Glomerular visceral epithelial cell (primary cell): ENCODE measurements at regions not wholly inside any gene's neighbourhood (a gene's known extent, or its start where the extent isn't known, plus 50 kb on each side); places are given as distances from the start of the nearest gene placed in this dataset.
A peak's percentile ranks its signal among the peaks of the same experiment; 100 is the strongest.

Experiments used
- DNase-seq: peaks from one replicate; pipeline ENCODE4 v3.0.0-alpha.2; 2016; ENCODE audit errors: extremely low spot score

DNA sequence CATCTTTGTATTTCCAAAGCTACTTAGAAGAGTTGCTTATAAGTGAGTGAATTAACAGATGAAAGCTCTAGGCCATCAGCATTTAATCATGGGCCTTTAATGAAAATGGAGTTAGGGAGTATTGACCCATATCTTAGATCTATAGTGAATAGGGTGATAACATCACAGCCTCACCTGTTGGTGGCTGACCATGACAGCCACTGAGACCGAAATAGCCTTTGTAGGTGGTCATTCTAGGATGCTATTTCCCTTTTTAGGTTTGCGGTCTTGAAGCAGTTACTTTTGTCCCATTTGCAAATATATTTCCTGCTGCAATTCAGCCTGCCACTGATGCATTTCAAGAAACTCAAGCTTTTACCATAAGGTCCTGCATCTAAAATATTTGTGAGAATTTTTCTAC is 410.1 kb upstream of the LYPLAL1 start:
- no peak for DNase-seq

DNA sequence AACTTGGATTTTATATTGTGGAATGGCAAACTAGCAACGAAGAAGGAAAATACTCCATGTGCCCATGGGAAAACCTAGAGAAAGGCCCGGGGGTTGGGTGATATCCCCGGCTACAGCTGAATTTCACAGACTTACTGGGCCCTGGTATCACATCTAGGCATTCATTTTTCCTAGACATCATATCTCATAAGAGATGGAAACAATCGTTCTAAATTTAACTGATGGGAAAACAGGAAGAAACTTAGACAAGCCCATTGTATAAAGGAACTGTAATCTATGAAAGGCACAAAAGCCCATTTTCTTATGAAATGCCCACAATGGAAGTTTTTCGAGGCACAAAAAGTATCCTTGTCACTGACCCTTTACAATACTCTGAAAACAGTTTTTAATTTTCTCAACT is 407.9 kb upstream of the LYPLAL1 start:
- DNase-seq, result no peak

DNA sequence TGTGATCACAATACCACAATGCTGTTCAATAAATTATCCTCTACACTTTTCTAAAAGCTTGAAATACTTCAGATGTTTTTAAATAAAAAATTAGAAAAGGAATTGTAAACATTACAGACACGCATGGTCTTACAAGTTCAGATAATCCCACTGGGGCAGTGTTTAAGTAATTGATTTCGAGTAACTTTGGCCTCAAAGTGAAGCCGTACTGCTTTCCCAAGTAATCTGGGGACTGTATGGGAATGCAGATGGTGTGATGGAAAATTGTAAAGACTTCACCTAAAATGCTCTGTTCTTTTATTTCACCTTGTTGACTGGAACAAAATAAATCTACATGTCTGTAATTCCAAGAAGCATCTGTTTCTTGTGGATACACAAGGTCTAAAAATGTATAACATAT is 401.7 kb upstream of the LYPLAL1 start:
- no peak for DNase-seq

DNA sequence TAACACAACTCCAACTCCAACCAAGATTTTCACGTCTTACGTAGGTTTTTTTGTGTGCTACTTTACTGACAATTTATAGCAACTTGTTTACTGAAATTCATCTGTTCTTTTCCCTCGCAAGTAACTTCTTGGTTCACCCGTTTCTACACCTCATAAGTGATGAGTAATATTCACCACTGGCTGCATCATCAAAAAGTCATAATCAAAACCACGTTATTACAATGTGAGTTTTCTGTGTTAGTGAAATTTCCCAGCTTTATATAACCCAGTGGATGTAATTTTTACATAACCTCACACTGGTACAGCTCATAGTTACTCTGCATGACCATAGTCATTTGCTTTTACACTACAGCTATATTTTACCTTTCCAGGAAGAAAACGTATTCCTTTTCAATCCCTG is 401.1 kb upstream of the LYPLAL1 start:
- DNase-seq, result peak; percentile 33

DNA sequence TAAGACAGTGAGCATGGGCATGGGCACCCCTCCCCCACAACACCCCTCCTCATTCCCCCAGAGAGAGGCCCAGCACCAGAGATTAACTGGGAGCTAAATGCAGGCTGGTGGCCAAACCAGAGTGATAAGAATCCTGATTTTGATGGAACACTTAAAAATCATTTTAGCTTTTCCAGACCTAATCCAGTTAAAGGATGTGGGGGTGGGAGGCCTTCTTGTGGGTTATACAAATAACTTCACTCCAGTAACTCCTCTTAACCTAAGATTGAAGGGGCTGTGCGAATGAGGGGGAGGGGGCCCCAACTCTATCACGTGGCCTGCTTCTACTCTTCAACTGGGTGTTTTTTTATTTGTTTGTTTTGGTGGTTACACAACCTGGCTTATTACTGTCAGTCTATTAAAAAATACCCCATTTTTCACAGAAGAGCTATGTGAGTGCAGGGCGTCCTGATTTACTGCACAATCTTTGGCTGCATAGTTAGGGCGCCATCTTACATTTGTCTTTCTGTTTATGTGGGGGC is 398.1 kb upstream of the LYPLAL1 start:
- DNase-seq, result no peak

DNA sequence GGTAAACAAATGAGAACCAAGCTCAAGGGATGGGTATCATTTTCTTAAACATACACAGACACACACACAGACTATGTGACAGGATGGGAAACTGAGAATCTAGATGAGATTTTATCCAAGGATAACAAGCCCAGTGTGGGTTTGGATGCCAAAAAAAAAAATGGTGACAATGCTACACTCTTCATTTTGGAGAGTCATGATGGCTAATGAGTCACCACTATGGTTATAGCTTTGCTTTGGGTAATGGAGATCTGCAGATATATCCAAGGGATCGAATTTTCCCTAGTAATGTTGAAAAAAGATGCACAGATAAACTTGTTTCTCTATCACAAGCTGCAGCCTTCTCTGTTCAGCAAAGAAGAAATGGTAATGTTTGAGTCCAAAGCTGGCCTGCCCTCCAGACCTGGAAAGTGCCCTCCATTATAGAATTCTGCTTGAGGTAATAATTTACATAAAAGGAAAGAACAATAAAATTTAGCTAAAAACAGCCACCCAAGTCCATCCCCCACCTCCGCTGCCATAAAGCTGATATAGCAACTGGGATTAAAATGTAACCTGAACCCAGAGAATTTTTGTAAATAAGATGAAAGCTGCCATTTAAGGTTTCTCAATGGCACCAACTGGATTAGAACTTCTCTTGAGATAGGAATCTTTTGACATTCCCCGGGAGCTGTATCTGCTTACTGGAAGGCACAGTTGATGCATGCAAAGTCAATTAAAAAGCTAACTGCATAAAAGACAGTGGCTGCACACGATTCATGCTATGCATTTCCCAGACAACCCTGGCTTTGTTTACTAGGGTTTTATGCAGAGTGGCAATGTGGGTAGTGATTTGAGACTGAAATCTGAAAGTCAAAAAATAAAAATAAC is 395.2 kb upstream of the LYPLAL1 start:
- DNase-seq, result no peak

DNA sequence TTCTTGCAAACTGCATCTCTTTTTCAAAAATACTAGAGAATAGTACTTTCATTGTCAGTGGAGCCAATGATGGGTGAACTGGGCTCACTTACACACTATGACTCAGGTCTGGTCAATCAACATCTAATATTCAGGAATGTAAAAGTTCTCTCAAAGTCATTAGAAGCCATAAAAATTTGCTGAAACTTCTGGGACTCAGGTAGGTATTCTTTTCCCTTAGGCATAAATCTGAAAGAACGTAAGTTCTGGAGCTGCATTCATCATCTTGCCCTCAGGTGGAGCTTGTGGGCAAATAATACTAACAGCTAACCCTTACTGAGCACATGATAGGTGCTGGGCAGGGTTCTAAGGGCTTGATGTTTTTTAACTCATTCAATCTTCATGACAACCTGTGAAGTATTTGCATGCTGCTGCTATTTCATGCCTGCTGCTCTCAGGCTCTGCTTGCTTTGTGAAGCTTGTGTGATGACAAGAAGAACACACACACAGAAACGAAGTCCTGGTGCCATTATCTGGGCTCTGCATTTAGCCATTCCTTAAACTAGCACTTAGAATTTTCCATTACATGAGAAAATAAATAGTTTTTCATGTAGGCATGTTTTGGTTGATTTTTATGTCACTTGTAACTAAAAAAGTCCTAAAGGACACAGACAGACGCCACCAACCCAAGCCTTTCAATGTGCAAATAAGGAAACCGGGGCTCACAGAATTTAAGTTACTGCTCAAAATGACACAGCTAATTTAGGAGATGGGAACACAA is 394.2 kb upstream of the LYPLAL1 start:
- peak; percentile 35 for DNase-seq

DNA sequence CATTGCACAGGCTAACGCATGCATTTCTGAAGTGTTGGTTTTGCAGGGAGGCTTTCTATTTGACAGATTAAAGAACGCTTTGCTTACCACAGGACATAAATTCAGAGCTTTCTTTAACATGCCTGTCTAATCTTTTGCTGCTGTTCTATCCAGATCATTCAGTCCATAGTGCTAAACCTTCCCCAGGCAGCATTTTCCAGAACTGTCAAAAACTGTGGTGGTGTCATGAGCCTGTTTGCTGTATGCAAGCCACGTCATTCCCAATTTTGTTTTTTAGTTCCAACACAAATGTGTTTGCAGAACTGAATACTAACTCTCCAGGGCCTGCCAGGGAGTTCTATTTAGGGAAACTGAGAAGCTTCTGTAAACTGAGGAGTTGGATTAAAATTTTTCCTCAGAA is 390.5 kb upstream of the LYPLAL1 start:
- DNase-seq, result no peak

DNA sequence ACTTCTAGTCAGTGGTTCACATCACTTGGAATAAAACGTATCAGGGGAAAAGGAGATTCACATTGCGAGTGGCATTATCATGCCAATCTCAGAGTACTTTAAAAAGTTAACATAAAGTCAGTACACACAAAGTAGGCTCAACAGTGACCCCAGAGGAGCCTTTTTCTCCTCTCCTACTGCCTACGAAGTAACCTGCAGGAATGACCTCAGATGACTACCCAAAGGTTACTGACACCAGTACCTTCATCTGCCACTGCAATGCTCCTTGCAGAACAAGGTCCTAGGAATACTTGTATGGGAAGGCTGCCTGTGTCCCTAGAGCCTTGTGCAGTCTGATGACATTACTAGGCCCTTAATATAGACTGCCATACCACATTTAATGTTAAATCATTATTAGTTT is 389.8 kb upstream of the LYPLAL1 start:
- no peak for DNase-seq

DNA sequence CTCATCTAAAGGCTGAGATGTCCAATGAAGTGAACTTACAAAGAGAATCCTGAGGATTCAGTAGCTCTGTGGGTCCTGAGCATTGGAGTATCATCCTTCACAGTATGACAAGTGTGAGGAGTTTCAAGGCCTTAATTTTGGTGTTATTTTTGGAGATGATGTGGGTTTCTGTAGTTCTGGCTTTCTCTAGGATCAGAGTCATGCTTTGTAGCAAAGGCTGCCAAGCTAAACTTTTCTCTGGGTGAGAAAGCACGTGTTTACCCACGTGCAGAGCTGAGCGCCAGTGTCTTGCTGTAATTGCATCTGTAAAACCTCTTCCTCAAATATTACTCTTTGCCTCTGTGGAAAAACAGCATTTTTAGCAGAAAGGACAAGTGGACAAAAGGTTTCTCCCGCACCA is 387.8 kb upstream of the LYPLAL1 start:
- no peak for DNase-seq

DNA sequence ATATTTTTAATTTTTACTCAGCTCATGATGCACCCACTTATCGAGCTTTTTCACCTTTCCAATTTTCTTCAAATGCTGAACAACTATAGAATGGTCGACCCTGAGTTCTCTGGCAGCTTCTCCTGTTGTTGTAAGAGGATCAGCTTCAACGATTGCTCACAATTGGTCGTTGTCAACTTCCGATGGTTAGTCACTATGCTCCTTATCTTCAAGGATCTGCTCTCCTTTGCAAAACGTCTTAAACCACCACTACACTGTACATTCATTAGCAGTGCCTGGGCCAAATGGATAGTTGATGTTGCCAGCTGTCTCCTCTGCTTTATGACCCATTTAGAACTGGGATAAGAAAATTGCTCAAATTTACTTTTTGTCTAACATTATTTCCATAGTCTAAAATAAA is 385.9 kb upstream of the LYPLAL1 start:
- no peak for DNase-seq

DNA sequence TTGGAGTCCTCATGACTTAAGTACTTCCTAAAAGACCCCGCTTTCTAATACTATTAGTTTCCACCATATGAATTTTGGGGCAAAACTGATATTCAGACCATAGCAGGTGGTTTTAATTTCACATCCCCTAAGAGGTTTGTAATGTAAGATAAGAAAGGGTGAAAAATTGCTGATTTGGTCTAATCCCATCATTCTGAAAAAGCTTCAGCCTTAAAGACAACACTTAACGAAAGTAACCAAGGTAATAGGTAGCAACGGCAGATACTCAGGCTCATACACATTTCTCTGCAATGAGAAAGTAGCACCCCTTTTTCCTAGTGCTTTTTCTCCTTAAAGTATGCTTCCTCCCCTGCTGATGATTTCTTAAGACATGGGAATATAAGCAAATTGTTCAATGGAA is 376.9 kb upstream of the LYPLAL1 start:
- no peak for DNase-seq

DNA sequence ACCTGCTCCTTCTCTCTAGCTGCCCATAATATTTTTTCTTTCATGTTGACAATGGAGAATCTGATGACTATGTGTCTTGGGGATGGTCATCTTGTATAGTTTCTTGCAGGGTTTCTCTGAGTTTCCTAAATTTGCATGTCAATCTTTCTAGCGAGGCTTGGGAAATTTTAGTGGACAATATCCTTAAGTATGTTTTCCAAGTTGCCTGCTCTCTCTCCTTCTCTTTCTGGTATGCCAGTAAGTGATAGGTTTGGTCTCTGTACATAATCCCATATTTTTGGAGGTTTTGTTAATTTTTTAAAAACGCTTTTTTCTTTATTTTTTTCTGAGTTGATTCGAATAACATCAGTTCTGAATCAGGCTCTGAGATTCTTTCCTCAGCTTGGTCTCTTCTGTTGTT is 370.9 kb upstream of the LYPLAL1 start:
- DNase-seq, result no peak

DNA sequence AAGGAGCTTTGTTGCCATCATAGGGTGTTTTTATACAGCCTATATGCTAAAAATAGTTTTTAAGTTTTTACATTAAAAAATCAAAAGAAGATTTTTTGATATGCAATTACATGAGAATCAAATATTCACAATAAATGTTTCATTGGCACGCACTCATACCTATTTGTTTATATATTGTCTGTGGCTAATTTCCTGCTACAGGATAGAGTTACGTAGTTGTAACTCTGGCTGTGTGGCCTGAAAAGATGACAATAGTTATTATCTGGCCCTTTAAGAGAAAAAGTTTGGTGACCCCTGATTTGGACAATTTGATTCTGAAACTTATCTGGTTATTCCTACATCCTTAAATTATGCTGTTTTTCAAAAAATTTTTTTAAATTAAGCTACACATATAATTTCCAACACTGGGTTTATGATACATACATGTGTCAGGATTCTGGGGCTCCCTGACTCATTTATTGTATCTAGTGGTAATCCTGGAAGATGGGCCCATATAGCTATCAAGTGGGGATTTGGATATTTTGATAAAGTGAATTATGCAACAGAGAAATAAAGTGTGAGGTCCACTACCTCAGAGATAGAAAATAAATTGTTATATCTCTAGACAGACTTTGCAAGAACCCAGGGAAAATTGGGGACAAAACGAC is 370.2 kb upstream of the LYPLAL1 start:
- DNase-seq, result no peak

DNA sequence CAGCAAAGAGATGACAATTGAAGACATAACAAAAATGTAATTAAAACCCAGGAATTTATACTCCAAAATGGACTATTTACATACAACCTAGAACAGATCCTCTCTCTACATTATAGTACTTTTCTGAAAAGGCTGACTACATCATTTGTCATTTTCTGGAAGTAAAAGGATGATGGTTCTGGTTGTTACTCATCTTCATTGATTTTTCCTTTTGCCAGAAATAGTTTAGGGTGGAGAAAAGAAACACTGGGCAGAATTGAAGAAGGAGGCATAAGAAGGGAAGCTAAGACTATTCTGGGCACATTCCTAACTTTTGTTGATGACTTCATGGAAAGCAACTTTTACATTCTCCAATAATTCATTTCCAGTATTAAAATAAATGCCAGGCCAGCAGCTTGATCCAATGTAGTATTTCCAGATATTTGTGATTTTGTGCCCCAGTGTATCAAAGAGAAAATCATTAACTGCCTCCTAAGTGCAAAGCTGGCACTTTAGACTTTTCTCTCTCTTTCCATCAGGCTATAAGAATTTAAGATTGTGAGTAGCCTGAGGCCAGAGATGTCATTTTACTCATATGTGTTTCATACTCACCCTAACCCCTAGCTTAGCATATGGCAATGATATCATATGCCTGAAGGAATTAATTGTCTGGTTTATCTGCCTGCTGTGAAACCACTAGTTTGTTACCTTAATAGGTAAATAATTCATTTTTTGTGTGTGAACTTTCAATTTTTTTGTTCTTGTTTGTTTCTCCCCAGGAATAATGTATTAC is 369.5 kb upstream of the LYPLAL1 start:
- no peak for DNase-seq

DNA sequence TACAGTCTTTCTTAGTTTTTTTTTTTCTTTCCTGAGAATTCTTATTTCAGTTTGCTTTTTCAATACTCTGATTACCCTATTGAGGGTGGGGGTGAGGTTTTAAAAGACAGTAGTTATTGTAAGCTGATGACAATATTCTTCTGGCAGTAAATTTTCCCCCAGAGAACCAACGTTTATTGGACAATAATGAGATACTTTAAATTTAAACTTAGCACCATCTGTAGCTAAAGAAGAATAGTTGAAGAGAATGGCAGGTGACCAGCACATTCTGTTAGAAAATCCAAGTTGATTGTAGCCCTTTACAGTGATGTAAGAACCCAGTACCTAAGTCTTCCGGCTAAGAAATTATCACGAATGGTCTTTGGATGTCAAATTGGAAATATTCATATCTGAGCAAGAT is 364.6 kb upstream of the LYPLAL1 start:
- no peak for DNase-seq

DNA sequence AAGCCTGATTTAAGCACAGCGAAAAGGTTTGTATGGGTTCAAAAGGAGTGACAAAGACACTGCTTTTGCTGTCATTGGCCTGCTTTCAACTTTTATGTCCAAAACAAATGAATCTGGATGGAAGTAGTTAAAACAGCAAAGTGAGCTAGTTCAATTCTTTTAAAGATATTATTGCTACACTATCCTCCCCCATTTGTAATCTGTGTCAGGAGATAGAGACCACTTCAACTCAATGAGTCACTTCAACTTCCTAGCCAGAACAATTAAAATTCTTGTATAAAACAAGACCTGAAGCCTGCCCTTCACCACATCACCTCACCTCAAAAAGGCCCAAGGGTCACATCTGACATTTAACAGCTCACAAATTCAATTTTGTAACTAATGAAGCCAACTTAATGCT is 364.1 kb upstream of the LYPLAL1 start:
- DNase-seq, result peak; percentile 24

DNA sequence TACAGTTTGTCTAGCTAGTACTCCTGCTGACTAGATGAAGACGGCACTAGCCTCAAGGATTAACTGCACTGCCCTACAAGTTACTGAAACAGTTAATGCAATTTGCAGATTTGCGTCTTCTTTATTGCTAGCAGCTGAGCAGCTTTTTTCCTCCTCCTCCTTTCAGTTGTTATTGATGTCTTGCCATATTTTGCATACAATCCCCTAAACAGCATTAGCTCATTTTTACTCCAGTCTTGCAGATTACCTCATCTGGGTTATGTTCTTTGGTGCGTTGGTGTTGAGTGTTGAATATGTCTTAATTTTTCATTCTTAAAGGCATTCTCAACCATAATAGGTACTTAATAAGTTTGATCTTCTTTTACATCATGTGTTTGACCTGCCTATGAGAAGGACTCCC is 363.4 kb upstream of the LYPLAL1 start:
- no peak for DNase-seq

DNA sequence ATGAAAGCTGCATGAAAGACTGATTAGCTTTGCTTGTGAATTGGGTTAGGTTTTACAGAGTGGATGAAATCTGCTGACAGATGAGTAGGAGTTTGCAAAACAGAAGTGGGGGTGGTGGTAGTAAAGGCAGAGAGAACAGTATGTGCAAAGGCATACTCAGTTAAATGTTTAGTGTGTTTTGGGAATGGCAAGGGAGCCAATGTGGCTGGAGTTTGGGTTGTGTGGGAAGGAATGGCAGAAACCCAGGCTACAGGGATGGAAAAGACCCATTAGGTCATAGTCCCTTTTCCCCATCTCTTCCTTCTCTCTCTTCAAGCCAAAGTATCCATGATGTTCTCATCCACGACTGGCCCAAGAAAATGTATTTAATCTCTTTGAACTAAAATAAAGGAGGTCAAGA is 362.2 kb upstream of the LYPLAL1 start:
- DNase-seq, result no peak

DNA sequence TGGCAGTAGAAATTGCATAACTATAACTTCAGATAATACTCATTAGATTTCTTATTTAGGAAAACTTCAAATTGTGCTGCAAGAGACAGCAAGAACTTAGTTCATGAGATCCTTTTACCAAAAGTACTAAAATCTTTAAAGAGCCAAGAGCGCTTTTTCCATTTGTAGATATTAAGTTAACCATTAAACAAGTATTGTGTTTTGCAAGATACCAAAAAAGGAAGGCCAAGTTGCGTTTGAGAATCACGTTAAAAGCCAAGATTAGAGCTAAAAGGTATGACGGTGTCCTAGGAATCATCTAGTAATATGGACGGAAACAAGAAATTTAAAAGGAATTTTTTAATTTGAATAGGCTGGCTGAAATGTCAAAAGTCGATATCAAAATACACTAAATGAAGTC is 361.3 kb upstream of the LYPLAL1 start:
- DNase-seq, result no peak

DNA sequence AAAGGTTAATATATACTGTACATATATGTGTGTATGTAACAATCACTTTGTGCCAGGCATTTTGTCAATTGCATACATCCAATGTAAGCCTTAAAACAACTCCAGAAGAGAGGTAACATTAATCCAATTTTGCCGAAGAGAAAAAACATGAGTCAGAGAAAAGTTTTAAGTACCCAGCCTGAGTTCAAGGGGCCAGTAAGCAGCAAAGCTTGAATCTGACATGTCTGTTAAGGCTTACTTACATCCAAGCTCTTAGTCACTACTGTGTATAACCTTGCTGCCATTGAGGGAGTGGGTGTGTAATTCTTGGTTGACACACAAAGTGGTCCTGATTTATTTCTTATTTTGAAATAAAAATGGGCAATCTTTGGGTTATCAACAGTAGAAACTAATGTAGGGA is 360.4 kb upstream of the LYPLAL1 start:
- DNase-seq, result peak; percentile 31

DNA sequence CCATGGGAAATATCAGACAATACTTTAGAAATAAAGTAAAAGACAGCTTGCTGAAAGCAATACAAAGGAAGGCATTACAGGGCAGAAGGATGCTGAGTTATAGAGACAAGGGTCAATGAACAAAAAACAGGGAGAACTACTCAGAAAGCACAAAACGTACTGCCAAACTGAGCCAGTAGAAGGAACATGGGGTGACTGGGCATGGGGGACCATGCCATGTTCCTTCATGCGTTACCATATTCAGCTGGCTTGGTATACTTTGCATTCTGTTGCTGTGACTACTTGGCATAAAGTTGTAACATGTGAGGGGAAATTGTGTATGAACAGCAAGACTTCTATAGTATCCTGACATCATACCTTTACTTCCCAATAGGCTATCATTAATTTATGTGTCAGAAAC is 358.6 kb upstream of the LYPLAL1 start:
- peak; percentile 23 for DNase-seq
